Sigmoid colon (tissue), 6 donors: ENCODE measurements at regions not wholly inside any gene's neighbourhood (a gene's known extent, or its start where the extent isn't known, plus 50 kb on each side); places are given as distances from the start of the nearest gene placed in this dataset.

Experiments used
- DNase-seq: peaks from one replicate; pipeline ENCODE4 v3.0.0-alpha.2; 2019
- H3K27ac ChIP-seq, 4 donors: fragments of 200-600 bp; sonication (generic); one replicate each; pipeline ENCODE4 v1.5.1; 2016 to 2019; ENCODE audit warnings: mild to moderate bottlenecking in 1 of 4
- H3K27me3 ChIP-seq, 3 donors: fragments of 200-600 bp; sonication (generic); one replicate each; pipeline ENCODE4 v1.5.1; 2019; ENCODE audit warnings: mild to moderate bottlenecking in 1 of 3
- H3K36me3 ChIP-seq, 4 donors: fragments of 200-600 bp; sonication (generic); one replicate each; pipeline ENCODE4 v1.5.1; 2016 to 2019
- H3K4me1 ChIP-seq, 4 donors: fragments of 200-600 bp; sonication (generic); one replicate each; pipeline ENCODE4 v1.5.1; 2017 to 2019
- H3K4me3 ChIP-seq, 4 donors: fragments of 200-600 bp; sonication (generic); one replicate each; pipeline ENCODE4 v1.5.1; 2017 to 2019; ENCODE audit warnings: mild to moderate bottlenecking in 2 of 4, moderate library complexity in 1 of 4
- H3K9me3 ChIP-seq, 4 donors: fragments of 200-600 bp in 3 of 4; sonication (generic) in 3 of 4; one replicate each; pipeline versions ENCODE4 v1.5.1 to v1.6.1; 2013 to 2019
- CTCF ChIP-seq, 4 experiments: fragments of 450-650 bp in 3 of 4; fragments of 200-600 bp in 1 of 4; IDR thresholded peaks; one replicate each; pipeline ENCODE4 v1.5.1; 2016 to 2019; ENCODE audit warnings: antibody characterized with exemption in 4 of 4, mild to moderate bottlenecking in 3 of 4, moderate library complexity in 2 of 4
- EP300 ChIP-seq, 4 donors: sonication (generic); formaldehyde crosslinking; IDR thresholded peaks; one replicate each; pipeline ENCODE4 v1.6.1; 2017; ENCODE audit warnings: antibody characterized with exemption in 4 of 4
- POLR2A ChIP-seq, 2 donors: fragments of 450-650 bp; IDR thresholded peaks; one replicate each; pipeline ENCODE4 v1.6.1; 2016; ENCODE audit warnings: antibody characterized with exemption in 2 of 2, mild to moderate bottlenecking in 2 of 2, moderate library complexity in 2 of 2
- POLR2AphosphoS5 ChIP-seq, 4 donors: sonication (generic); formaldehyde crosslinking; IDR thresholded peaks; one replicate each; pipeline ENCODE4 v1.6.1; 2017; ENCODE audit warnings: antibody characterized with exemption in 4 of 4
- WGBS, 2 donors: extraction: QIAGEN DNeasy Blood & Tissue Kit; methylation state at CpG; one replicate each; pipeline ENCODE4 v1.1.7; 2013; 5-methylcytosine and 5-hydroxymethylcytosine counted together
- intact Hi-C: fragments of 100-400 bp; cut with DNase I; formaldehyde crosslinking; loops from one replicate; pipeline ENCODE4 v1.15.1; 2023
- donor health status: healthy with polysubstance abuse.
- donor health status: healthy.

DNA sequence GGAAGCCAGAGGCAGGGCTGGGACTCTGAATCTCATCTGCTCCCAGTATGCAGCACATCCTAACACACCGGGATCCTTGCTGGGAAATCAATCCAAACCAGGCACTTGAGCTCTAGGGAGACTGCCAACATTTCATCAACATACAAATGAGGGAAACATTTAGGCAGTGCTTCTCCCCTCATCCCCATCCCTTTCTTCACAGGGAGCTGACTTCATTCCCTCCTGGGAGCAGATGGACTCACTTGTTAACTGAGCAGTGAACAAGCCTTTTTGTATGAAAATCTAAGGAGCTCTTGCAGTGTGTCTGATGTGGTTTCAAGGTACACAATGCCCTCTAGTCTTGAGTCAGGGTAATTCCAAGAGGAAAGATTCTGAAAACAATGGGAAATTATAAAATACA is 96.3 kb downstream of the TMEM114 start:
- no peaks in the 10 kb centered on the region for H3K36me3 ChIP-seq
- no peak for DNase-seq
- WGBS, 2 donors: 38 to 79% methylated on average over 1 of the region's 1 CpG
- H3K9me3 ChIP-seq: no peaks in the 10 kb centered on the region
- intact Hi-C loops: no loop called here
- no peak overlapping the region for H3K4me3 ChIP-seq
- H3K27me3 ChIP-seq: no peaks in the 10 kb centered on the region
- H3K27ac ChIP-seq: no peak overlapping the region
- H3K4me1 ChIP-seq: no peaks in the 10 kb centered on the region
- TF ChIP-seq EP300 (IDR thresholded peaks at IDR 0.05) (no peak), POLR2AphosphoS5 (IDR thresholded peaks at IDR 0.05) (no peak), CTCF (IDR thresholded peaks at IDR 0.05) (no peak), POLR2A (IDR thresholded peaks at IDR 0.05) (no peak)

- Histone ChIP-seq H3K4me3 (no peak overlapping the region), H3K9me3 (peaks cover 0 to 3% (median 0%) of the 10 kb centered on the region in 4 donors), H3K27ac (no peak overlapping the region), H3K4me1 (no peaks in the 10 kb centered on the region), H3K36me3 (no peaks in the 10 kb centered on the region), H3K27me3 (no peaks in the 10 kb centered on the region)
- no peak for TF ChIP-seq CTCF (IDR thresholded peaks at IDR 0.05)
- TF ChIP-seq POLR2A (IDR thresholded peaks at IDR 0.05): no peak
- TF ChIP-seq EP300 (IDR thresholded peaks at IDR 0.05): no peak
- TF ChIP-seq POLR2AphosphoS5 (IDR thresholded peaks at IDR 0.05): no peak
- intact Hi-C loops: no loop called here
- no peak for DNase-seq
These were observed 97.6 kb downstream of the TMEM114 start for GRCh38 chr16:8492690-8493089.

DNA sequence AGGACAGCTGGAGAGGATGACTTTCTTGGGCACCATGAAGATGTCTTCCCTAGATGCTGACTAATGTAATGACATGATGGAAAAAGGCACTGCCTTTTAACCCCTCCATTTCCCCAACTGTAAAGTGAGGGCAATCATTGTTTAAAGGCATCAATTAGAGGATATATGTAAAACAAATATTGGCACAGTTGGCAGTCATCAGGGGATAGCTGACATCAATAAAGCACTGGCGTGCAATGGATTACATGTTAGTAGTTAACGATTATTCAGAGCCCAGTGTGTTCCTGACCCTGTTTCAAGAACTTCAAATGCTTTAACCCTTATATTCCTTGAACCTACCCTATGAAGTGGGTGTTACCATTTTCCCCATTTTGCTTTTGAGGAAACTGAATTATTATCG is 100.7 kb downstream of the TMEM114 start:
- Histone ChIP-seq H3K27me3 (no peaks in the 10 kb centered on the region), H3K9me3 (peaks cover 0 to 3% (median 0%) of the 10 kb centered on the region in 4 donors), H3K4me1 (no peaks in the 10 kb centered on the region), H3K36me3 (no peaks in the 10 kb centered on the region), H3K4me3 (no peak overlapping the region), H3K27ac (no peak overlapping the region)
- 21 to 60% methylated on average over 3 of the region's 3 CpGs for WGBS, 2 donors
- intact Hi-C loops: no loop called here
- DNase-seq: no peak
- no peak for TF ChIP-seq POLR2A (IDR thresholded peaks at IDR 0.05)
- no peak for TF ChIP-seq CTCF (IDR thresholded peaks at IDR 0.05)
- no peak for TF ChIP-seq EP300 (IDR thresholded peaks at IDR 0.05)
- TF ChIP-seq POLR2AphosphoS5 (IDR thresholded peaks at IDR 0.05): no peak

GRCh38 chr16:8486985-8487384 is 103.3 kb downstream of the TMEM114 start:
- Histone ChIP-seq H3K9me3 (peaks cover 0 to 3% (median 0%) of the 10 kb centered on the region in 4 donors), H3K4me1 (no peaks in the 10 kb centered on the region), H3K27ac (no peak overlapping the region), H3K36me3 (no peaks in the 10 kb centered on the region), H3K27me3 (no peaks in the 10 kb centered on the region), H3K4me3 (no peak overlapping the region)
- no peak for TF ChIP-seq POLR2A (IDR thresholded peaks at IDR 0.05)
- TF ChIP-seq POLR2AphosphoS5 (IDR thresholded peaks at IDR 0.05): no peak
- TF ChIP-seq EP300 (IDR thresholded peaks at IDR 0.05): no peak
- no peak for TF ChIP-seq CTCF (IDR thresholded peaks at IDR 0.05)
- intact Hi-C loops: no loop called here
- DNase-seq: no peak
- WGBS, 2 donors: 86 to 88% methylated on average over 3 of the region's 3 CpGs

DNA sequence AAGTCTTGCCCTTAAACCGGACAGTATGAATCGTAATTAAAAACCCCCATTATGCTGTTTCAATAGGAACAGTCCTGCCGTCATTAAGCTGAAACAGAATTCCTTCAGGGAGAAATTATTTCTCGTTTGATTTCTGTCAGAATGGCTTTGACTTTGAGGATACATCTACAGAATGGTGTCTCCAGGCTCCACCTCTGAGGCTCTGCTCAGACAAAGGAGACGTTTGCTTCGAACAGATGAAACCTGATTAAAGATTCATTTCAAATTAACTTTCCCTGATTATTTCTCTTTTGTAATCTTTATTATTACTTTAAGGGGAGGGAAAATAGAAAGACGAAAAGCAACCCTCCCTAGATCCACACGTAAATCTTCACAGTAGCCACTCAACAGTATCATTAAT is 106.9 kb downstream of the TMEM114 start:
- no peak overlapping the region for H3K4me3 ChIP-seq
- no peaks in the 10 kb centered on the region for H3K4me1 ChIP-seq
- intact Hi-C loops: no loop called here
- no peaks in the 10 kb centered on the region for H3K27me3 ChIP-seq
- H3K36me3 ChIP-seq: no peaks in the 10 kb centered on the region
- no peak for TF ChIP-seq POLR2AphosphoS5 (IDR thresholded peaks at IDR 0.05)
- TF ChIP-seq POLR2A (IDR thresholded peaks at IDR 0.05): no peak
- TF ChIP-seq EP300 (IDR thresholded peaks at IDR 0.05): no peak
- TF ChIP-seq CTCF (IDR thresholded peaks at IDR 0.05): no peak
- WGBS, 2 donors: 75 to 82% methylated on average over 8 of the region's 8 CpGs
- H3K9me3 ChIP-seq: peaks cover 0 to 3% (median 0%) of the 10 kb centered on the region in 4 donors
- no peak for DNase-seq
- no peak overlapping the region for H3K27ac ChIP-seq
